Ascending aorta (tissue), 2 donors: ENCODE measurements at regions not wholly inside any gene's neighbourhood (a gene's known extent, or its start where the extent isn't known, plus 50 kb on each side); places are given as distances from the start of the nearest gene placed in this dataset.

Experiments used
- DNase-seq, 2 donors: peaks; one replicate each; pipeline ENCODE4 v3.0.0-alpha.2; 2019; ENCODE audit warnings: low spot score in 2 of 2
- H3K27ac ChIP-seq, 2 donors: fragments of 200-600 bp; sonication (generic); one replicate each; pipeline ENCODE4 v1.5.1; 2016 to 2017; ENCODE audit warnings: mild to moderate bottlenecking in 1 of 2
- H3K27me3 ChIP-seq: fragments of 200-600 bp; sonication (generic); one replicate; pipeline ENCODE4 v1.5.1; 2017
- H3K36me3 ChIP-seq, 2 donors: fragments of 200-600 bp; sonication (generic); one replicate each; pipeline ENCODE4 v1.5.1; 2016
- H3K4me1 ChIP-seq, 2 donors: fragments of 200-600 bp; sonication (generic); one replicate each; pipeline ENCODE4 v1.5.1; 2016 to 2017; ENCODE audit warnings: mild to moderate bottlenecking in 1 of 2
- H3K4me3 ChIP-seq, 2 donors: fragments of 200-600 bp; sonication (generic); one replicate each; pipeline ENCODE4 v1.5.1; 2016 to 2017; ENCODE audit warnings: mild to moderate bottlenecking in 1 of 2
- H3K9me3 ChIP-seq, 2 donors: fragments of 200-600 bp; sonication (generic); one replicate each; pipeline ENCODE4 v1.5.1; 2016
- CTCF ChIP-seq, 3 experiments: fragments of 200-600 bp in 2 of 3; fragments of 450-650 bp in 1 of 3; sonication (generic) in 2 of 3; IDR thresholded peaks; one replicate each; pipeline ENCODE4 v1.5.1; 2016 to 2019; ENCODE audit warnings: antibody characterized with exemption in 3 of 3, mild to moderate bottlenecking in 1 of 3, moderate library complexity in 1 of 3
- intact Hi-C: fragments of 100-400 bp; cut with DNase I; formaldehyde crosslinking; loops from one replicate; pipeline ENCODE4 v1.15.1; 2023

- H3K36me3 ChIP-seq = no peaks in the 10 kb centered on the region
- TF ChIP-seq CTCF (IDR thresholded peaks at IDR 0.05) = no peak
- no peak overlapping the region for H3K27ac ChIP-seq
- H3K4me3 ChIP-seq = no peak overlapping the region
- no peak for DNase-seq
- H3K4me1 ChIP-seq = no peaks in the 10 kb centered on the region
- no peaks in the 10 kb centered on the region for H3K27me3 ChIP-seq
- intact Hi-C loops = no loop called here
- H3K9me3 ChIP-seq = no peaks in the 10 kb centered on the region
These were observed 53.5 kb upstream of the TIPARP start for GRCh38 chr3:156620901-156621300.

GRCh38 chr3:156620260-156620659 lies 54.1 kb upstream of the TIPARP start:
- DNase-seq = no peak
- no peak for TF ChIP-seq CTCF (IDR thresholded peaks at IDR 0.05)

GRCh38 chr3:156619376-156619775 lies 55.0 kb upstream of the TIPARP start:
- H3K9me3 ChIP-seq = no peaks in the 10 kb centered on the region
- no peaks in the 10 kb centered on the region for H3K27me3 ChIP-seq
- intact Hi-C loops = no loop called here
- H3K36me3 ChIP-seq = no peaks in the 10 kb centered on the region
- H3K4me1 ChIP-seq = no peaks in the 10 kb centered on the region
- no peak for TF ChIP-seq CTCF (IDR thresholded peaks at IDR 0.05)
- H3K4me3 ChIP-seq = no peak overlapping the region
- no peak overlapping the region for H3K27ac ChIP-seq
- no peak for DNase-seq

More at GRCh38 chr3:156620260-156620659, 54.1 kb upstream of the TIPARP start:
- H3K4me3 ChIP-seq = no peak overlapping the region
- intact Hi-C loops = no loop called here
- no peaks in the 10 kb centered on the region for H3K9me3 ChIP-seq
- H3K27me3 ChIP-seq = no peaks in the 10 kb centered on the region
- no peaks in the 10 kb centered on the region for H3K4me1 ChIP-seq
- H3K36me3 ChIP-seq = no peaks in the 10 kb centered on the region
- no peak overlapping the region for H3K27ac ChIP-seq

- H3K9me3 ChIP-seq = no peaks in the 10 kb centered on the region
- H3K36me3 ChIP-seq = no peaks in the 10 kb centered on the region
- no peaks in the 10 kb centered on the region for H3K27me3 ChIP-seq
- no peak overlapping the region for H3K4me3 ChIP-seq
- TF ChIP-seq CTCF (IDR thresholded peaks at IDR 0.05) = no peak
- intact Hi-C loops = no loop called here
- H3K27ac ChIP-seq = no peak overlapping the region
- no peak for DNase-seq
- no peaks in the 10 kb centered on the region for H3K4me1 ChIP-seq
These were observed 56.6 kb upstream of the TIPARP start for GRCh38 chr3:156617781-156618180.

GRCh38 chr3:156617145-156617544 lies 57.2 kb upstream of the TIPARP start:
- no peak overlapping the region for H3K4me3 ChIP-seq
- H3K36me3 ChIP-seq = no peaks in the 10 kb centered on the region
- H3K27me3 ChIP-seq = no peaks in the 10 kb centered on the region
- no peak for DNase-seq
- TF ChIP-seq CTCF (IDR thresholded peaks at IDR 0.05) = no peak
- no peaks in the 10 kb centered on the region for H3K9me3 ChIP-seq
- H3K4me1 ChIP-seq = no peaks in the 10 kb centered on the region
- no peak overlapping the region for H3K27ac ChIP-seq
- intact Hi-C loops = no loop called here

GRCh38 chr3:156615592-156616173 lies 58.7 kb upstream of the TIPARP start:
- TF ChIP-seq CTCF (IDR thresholded peaks at IDR 0.05) = no peak
- intact Hi-C loops = no loop called here
- DNase-seq = no peak
- Histone ChIP-seq H3K36me3 (no peaks in the 10 kb centered on the region), H3K4me1 (no peaks in the 10 kb centered on the region), H3K27ac (peak overlapping the region in 1 of 2 donors; percentile 15), H3K27me3 (no peaks in the 10 kb centered on the region), H3K4me3 (no peak overlapping the region), H3K9me3 (no peaks in the 10 kb centered on the region)
